Sigmoid colon (tissue), 4 donors: ENCODE measurements at regions not wholly inside any gene's neighbourhood (a gene's known extent, or its start where the extent isn't known, plus 50 kb on each side); places are given as distances from the start of the nearest gene placed in this dataset.

Experiments used
- EP300 ChIP-seq, 4 donors: sonication (generic); formaldehyde crosslinking; IDR thresholded peaks; one replicate each; pipeline ENCODE4 v1.6.1; 2017; ENCODE audit warnings: antibody characterized with exemption in 4 of 4
- POLR2A ChIP-seq, 2 donors: fragments of 450-650 bp; IDR thresholded peaks; one replicate each; pipeline ENCODE4 v1.6.1; 2016; ENCODE audit warnings: antibody characterized with exemption in 2 of 2, mild to moderate bottlenecking in 2 of 2, moderate library complexity in 2 of 2
- POLR2AphosphoS5 ChIP-seq, 4 donors: sonication (generic); formaldehyde crosslinking; IDR thresholded peaks; one replicate each; pipeline ENCODE4 v1.6.1; 2017; ENCODE audit warnings: antibody characterized with exemption in 4 of 4
- TF ChIP-seq, protein P1 (sequence below), 4 experiments: fragments of 450-650 bp in 3 of 4; fragments of 200-600 bp in 1 of 4; IDR thresholded peaks; one replicate each; pipeline ENCODE4 v1.5.1; 2016 to 2019; ENCODE audit warnings: antibody characterized with exemption in 4 of 4, mild to moderate bottlenecking in 3 of 4, moderate library complexity in 2 of 4

DNA sequence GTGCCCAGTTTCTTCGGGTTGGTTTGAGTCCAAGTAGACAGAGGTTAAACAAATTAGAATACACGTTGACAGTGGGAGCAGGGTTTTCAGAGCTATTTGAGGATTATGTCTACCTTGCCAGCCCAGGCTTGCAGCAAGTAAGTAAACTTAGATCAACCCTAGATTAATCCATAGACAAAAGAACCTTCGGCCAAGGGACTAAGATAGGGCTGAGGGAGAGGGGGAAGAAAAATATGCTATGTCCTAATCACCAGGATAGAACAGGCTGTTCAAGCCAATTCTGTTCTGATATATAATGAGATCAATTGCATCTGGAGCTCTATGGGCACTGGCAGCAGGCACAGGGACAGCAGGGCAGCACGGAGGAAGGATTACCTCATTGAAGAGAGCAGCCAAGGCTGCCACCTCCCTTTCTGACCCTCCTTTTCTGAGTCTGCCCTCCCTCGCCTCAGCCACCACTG lies 377.7 kb downstream of the PIK3R1 start:
- TF ChIP-seq POLR2A (IDR thresholded peaks at IDR 0.05) (no peak), EP300 (IDR thresholded peaks at IDR 0.05) (no peak), POLR2AphosphoS5 (IDR thresholded peaks at IDR 0.05) (no peak)
- TF ChIP-seq, protein P1, sequence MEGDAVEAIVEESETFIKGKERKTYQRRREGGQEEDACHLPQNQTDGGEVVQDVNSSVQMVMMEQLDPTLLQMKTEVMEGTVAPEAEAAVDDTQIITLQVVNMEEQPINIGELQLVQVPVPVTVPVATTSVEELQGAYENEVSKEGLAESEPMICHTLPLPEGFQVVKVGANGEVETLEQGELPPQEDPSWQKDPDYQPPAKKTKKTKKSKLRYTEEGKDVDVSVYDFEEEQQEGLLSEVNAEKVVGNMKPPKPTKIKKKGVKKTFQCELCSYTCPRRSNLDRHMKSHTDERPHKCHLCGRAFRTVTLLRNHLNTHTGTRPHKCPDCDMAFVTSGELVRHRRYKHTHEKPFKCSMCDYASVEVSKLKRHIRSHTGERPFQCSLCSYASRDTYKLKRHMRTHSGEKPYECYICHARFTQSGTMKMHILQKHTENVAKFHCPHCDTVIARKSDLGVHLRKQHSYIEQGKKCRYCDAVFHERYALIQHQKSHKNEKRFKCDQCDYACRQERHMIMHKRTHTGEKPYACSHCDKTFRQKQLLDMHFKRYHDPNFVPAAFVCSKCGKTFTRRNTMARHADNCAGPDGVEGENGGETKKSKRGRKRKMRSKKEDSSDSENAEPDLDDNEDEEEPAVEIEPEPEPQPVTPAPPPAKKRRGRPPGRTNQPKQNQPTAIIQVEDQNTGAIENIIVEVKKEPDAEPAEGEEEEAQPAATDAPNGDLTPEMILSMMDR (IDR thresholded peaks at IDR 0.05): no peak
